ENCODE measurements at regions not wholly inside any gene's neighbourhood (a gene's known extent, or its start where the extent isn't known, plus 50 kb on each side); places are given as distances from the start of the nearest gene placed in this dataset.
"Not testable (repeated sequence)": the region's sequence is repeated elsewhere in the genome, so short reads cannot be mapped to it uniquely, and the experiment has no call there.

- H3K9me3 ChIP-seq; H3K27ac ChIP-seq; ATAC-seq; H3K4me1 ChIP-seq; DNase-seq; H3K4me3 ChIP-seq; H3K27me3 ChIP-seq (ENCODE audit: low read depth); H3K36me3 ChIP-seq; intact Hi-C loops (cut with DNase I): not testable (repeated sequence)
These were observed 140.9 kb upstream of the GOLGA6L4 start for GRCh38 chr15:84094720-84095119.

- H3K36me3 ChIP-seq; H3K4me1 ChIP-seq; DNase-seq; H3K27me3 ChIP-seq (ENCODE audit: low read depth); H3K27ac ChIP-seq; ATAC-seq; H3K9me3 ChIP-seq; H3K4me3 ChIP-seq; intact Hi-C loops (cut with DNase I): not testable (repeated sequence)
These were observed 138.5 kb upstream of the GOLGA6L4 start for GRCh38 chr15:84097053-84097452.

- intact Hi-C loops (cut with DNase I): no loop called here
- TF ChIP-seq, protein P1, sequence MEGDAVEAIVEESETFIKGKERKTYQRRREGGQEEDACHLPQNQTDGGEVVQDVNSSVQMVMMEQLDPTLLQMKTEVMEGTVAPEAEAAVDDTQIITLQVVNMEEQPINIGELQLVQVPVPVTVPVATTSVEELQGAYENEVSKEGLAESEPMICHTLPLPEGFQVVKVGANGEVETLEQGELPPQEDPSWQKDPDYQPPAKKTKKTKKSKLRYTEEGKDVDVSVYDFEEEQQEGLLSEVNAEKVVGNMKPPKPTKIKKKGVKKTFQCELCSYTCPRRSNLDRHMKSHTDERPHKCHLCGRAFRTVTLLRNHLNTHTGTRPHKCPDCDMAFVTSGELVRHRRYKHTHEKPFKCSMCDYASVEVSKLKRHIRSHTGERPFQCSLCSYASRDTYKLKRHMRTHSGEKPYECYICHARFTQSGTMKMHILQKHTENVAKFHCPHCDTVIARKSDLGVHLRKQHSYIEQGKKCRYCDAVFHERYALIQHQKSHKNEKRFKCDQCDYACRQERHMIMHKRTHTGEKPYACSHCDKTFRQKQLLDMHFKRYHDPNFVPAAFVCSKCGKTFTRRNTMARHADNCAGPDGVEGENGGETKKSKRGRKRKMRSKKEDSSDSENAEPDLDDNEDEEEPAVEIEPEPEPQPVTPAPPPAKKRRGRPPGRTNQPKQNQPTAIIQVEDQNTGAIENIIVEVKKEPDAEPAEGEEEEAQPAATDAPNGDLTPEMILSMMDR (IDR thresholded peaks at IDR 0.05): no peak
These were observed 137.0 kb upstream of the GOLGA6L4 start for GRCh38 chr15:84098604-84099003.

DNA sequence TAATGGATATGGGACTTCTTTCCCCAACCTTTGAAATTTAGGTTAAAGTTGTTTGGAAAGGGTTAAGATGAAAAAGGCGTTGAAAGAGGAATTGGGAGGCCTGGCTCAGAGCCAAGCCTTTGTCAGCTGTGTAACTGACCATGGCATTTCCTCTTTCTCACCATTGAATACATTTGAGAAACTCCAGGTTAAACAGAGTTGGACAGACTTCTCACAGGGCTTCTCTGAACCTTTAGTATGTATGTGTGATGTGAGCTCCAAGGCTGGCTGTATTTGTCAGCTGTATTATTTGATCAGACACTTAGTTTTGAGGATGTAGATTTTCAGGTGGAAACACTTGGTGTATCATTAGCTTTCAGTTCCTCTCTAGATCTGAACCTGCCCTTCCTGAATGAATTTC, 136.4 kb upstream of the GOLGA6L4 start:
- ATAC-seq: no peak
- TF ChIP-seq, protein P1 (IDR thresholded peaks at IDR 0.05): no peak

More at GRCh38 chr15:84098604-84099003, 137.0 kb upstream of the GOLGA6L4 start:
- no peaks in the 10 kb centered on the region for H3K36me3 ChIP-seq
- H3K27me3 ChIP-seq (ENCODE audit: low read depth): no peaks in the 10 kb centered on the region
- no peaks in the 10 kb centered on the region for H3K4me1 ChIP-seq
- no peaks in the 10 kb centered on the region for H3K9me3 ChIP-seq
- H3K27ac ChIP-seq: no peak overlapping the region
- ATAC-seq (no peak), DNase-seq (no peak)
- H3K4me3 ChIP-seq: no peak overlapping the region

DNA sequence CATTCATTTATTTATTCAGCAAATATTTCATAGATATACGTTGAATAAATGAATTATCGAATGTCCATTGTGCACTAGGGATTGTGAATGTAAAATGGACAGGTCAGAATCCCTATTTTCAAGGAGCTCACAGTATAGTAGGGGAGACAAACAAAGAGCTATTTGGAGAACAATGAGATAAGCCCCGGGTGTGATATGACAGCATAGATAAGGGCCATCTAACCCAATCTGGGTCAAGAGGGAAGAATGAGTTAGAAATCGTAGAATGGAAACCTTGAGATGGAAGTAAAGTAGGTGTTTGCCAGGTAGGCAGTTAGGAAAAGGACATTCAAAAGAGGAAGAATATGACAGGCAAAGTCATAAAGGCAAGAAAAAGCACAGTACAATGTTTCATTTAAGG, 132.2 kb upstream of the GOLGA6L4 start:
- intact Hi-C loops (cut with DNase I): no loop called here

More for the DNA sequence above, 136.4 kb upstream of the GOLGA6L4 start:
- no peaks in the 10 kb centered on the region for H3K9me3 ChIP-seq
- DNase-seq: peak; percentile 68
- H3K4me1 ChIP-seq: no peaks in the 10 kb centered on the region
- no peak overlapping the region for H3K4me3 ChIP-seq
- intact Hi-C loops (cut with DNase I): no loop called here
- no peak overlapping the region for H3K27ac ChIP-seq
- no peaks in the 10 kb centered on the region for H3K27me3 ChIP-seq (ENCODE audit: low read depth)
- H3K36me3 ChIP-seq: no peaks in the 10 kb centered on the region

GRCh38 chr15:84104853-84105252, 130.7 kb upstream of the GOLGA6L4 start:
- ATAC-seq: no peak

More for the DNA sequence above, 132.2 kb upstream of the GOLGA6L4 start:
- Histone ChIP-seq H3K27me3 (ENCODE audit: low read depth) (no peaks in the 10 kb centered on the region), H3K9me3 (no peaks in the 10 kb centered on the region), H3K4me1 (no peaks in the 10 kb centered on the region), H3K4me3 (no peak overlapping the region), H3K36me3 (no peaks in the 10 kb centered on the region), H3K27ac (no peak overlapping the region)
- ATAC-seq (no peak), DNase-seq (no peak)
- TF ChIP-seq, protein P1 (IDR thresholded peaks at IDR 0.05): no peak

More at GRCh38 chr15:84104853-84105252, 130.7 kb upstream of the GOLGA6L4 start:
- H3K27me3 ChIP-seq (ENCODE audit: low read depth): no peaks in the 10 kb centered on the region
- H3K4me3 ChIP-seq: no peak overlapping the region
- H3K4me1 ChIP-seq: no peaks in the 10 kb centered on the region
- no peaks in the 10 kb centered on the region for H3K9me3 ChIP-seq
- no peak overlapping the region for H3K27ac ChIP-seq
- DNase-seq: no peak
- TF ChIP-seq, protein P1 (IDR thresholded peaks at IDR 0.05): no peak
- no peaks in the 10 kb centered on the region for H3K36me3 ChIP-seq
- intact Hi-C loops (cut with DNase I): no loop called here

Measured in lower lobe of right lung (tissue), 2 donors.